Activated naive CD4-positive, alpha-beta T cell treated with anti-CD3 and anti-CD28 coated beads, Interleukin-2, amount 50 U/mL, for 24 hours (primary cell): ENCODE measurements at regions not wholly inside any gene's neighbourhood (a gene's known extent, or its start where the extent isn't known, plus 50 kb on each side); places are given as distances from the start of the nearest gene placed in this dataset.
"Not testable (repeated sequence)": the region's sequence is repeated elsewhere in the genome, so short reads cannot be mapped to it uniquely, and the experiment has no call there.

ENCODE experiments used
- H3K27ac Mint-ChIP-seq: one replicate; pipeline ENCODE4 v1.8.0; 2021; ENCODE audit warnings: mild to moderate bottlenecking, mixed read lengths
- H3K27me3 Mint-ChIP-seq: one replicate; pipeline ENCODE4 v1.8.0; 2021; ENCODE audit warnings: mixed read lengths
- H3K36me3 Mint-ChIP-seq: one replicate; pipeline ENCODE4 v1.8.0; 2021; ENCODE audit warnings: mixed read lengths
- H3K4me1 Mint-ChIP-seq: one replicate; pipeline ENCODE4 v1.8.0; 2021; ENCODE audit warnings: mixed read lengths
- H3K4me3 Mint-ChIP-seq: one replicate; pipeline ENCODE4 v1.8.0; 2021; ENCODE audit warnings: mild to moderate bottlenecking, mixed read lengths
- H3K9me3 Mint-ChIP-seq: one replicate; pipeline ENCODE4 v1.8.0; 2021; ENCODE audit warnings: mixed read lengths

- H3K4me1 Mint-ChIP-seq, result no peaks in the 10 kb centered on the region
- no peak overlapping the region for H3K4me3 Mint-ChIP-seq
- H3K27ac Mint-ChIP-seq, result no peak overlapping the region
- no peaks in the 10 kb centered on the region for H3K36me3 Mint-ChIP-seq
- H3K9me3 Mint-ChIP-seq, result no peaks in the 10 kb centered on the region
- H3K27me3 Mint-ChIP-seq, result no peaks in the 10 kb centered on the region
These were observed 518.3 kb upstream of the AGA start for GRCh38 chr4:177960566-177960965.

GRCh38 chr4:177961761-177962380 lies 519.6 kb upstream of the AGA start:
- Mint-ChIP-seq H3K9me3 (no peaks in the 10 kb centered on the region), H3K4me1 (no peaks in the 10 kb centered on the region)

GRCh38 chr4:177964061-177964460 lies 521.8 kb upstream of the AGA start:
- H3K4me1 Mint-ChIP-seq, result no peaks in the 10 kb centered on the region
- no peaks in the 10 kb centered on the region for H3K36me3 Mint-ChIP-seq
- no peaks in the 10 kb centered on the region for H3K9me3 Mint-ChIP-seq
- no peak overlapping the region for H3K4me3 Mint-ChIP-seq
- H3K27ac Mint-ChIP-seq, result no peak overlapping the region
- H3K27me3 Mint-ChIP-seq, result no peaks in the 10 kb centered on the region

More at GRCh38 chr4:177961761-177962380, 519.6 kb upstream of the AGA start:
- H3K27ac Mint-ChIP-seq, result no peak overlapping the region
- no peak overlapping the region for H3K4me3 Mint-ChIP-seq
- no peaks in the 10 kb centered on the region for H3K36me3 Mint-ChIP-seq
- no peaks in the 10 kb centered on the region for H3K27me3 Mint-ChIP-seq

- Mint-ChIP-seq H3K27ac (no peak overlapping the region), H3K4me1 (no peaks in the 10 kb centered on the region), H3K9me3 (no peaks in the 10 kb centered on the region), H3K27me3 (no peaks in the 10 kb centered on the region), H3K4me3 (no peak overlapping the region), H3K36me3 (no peaks in the 10 kb centered on the region)
These were observed 522.5 kb upstream of the AGA start for GRCh38 chr4:177964693-177965168.

- H3K4me3 Mint-ChIP-seq, result no peak overlapping the region
- no peaks in the 10 kb centered on the region for H3K36me3 Mint-ChIP-seq
- H3K27me3 Mint-ChIP-seq, result no peaks in the 10 kb centered on the region
These were observed 525.1 kb upstream of the AGA start for GRCh38 chr4:177967328-177967727.

GRCh38 chr4:177968817-177969442 lies 526.7 kb upstream of the AGA start:
- Mint-ChIP-seq H3K9me3 (no peaks in the 10 kb centered on the region), H3K4me1 (no peaks in the 10 kb centered on the region), H3K27ac (no peak overlapping the region), H3K27me3 (no peaks in the 10 kb centered on the region), H3K36me3 (no peaks in the 10 kb centered on the region), H3K4me3 (no peak overlapping the region)

More at GRCh38 chr4:177967328-177967727, 525.1 kb upstream of the AGA start:
- no peak overlapping the region for H3K27ac Mint-ChIP-seq
- no peaks in the 10 kb centered on the region for H3K4me1 Mint-ChIP-seq
- no peaks in the 10 kb centered on the region for H3K9me3 Mint-ChIP-seq

GRCh38 chr4:177974461-177974860 lies 532.2 kb upstream of the AGA start:
- H3K27me3 Mint-ChIP-seq, result no peaks in the 10 kb centered on the region
- no peak overlapping the region for H3K4me3 Mint-ChIP-seq
- no peaks in the 10 kb centered on the region for H3K4me1 Mint-ChIP-seq
- no peaks in the 10 kb centered on the region for H3K36me3 Mint-ChIP-seq
- H3K9me3 Mint-ChIP-seq, result no peaks in the 10 kb centered on the region
- no peak overlapping the region for H3K27ac Mint-ChIP-seq

- no peaks in the 10 kb centered on the region for H3K9me3 Mint-ChIP-seq
- no peaks in the 10 kb centered on the region for H3K36me3 Mint-ChIP-seq
These were observed 533.2 kb upstream of the AGA start for GRCh38 chr4:177975315-177975987.

GRCh38 chr4:177986236-177986635 lies 544.0 kb upstream of the AGA start:
- Mint-ChIP-seq H3K9me3 (no peaks in the 10 kb centered on the region), H3K36me3 (no peaks in the 10 kb centered on the region), H3K4me1 (no peaks in the 10 kb centered on the region), H3K4me3 (no peak overlapping the region), H3K27me3 (no peaks in the 10 kb centered on the region), H3K27ac (no peak overlapping the region)

More at GRCh38 chr4:177975315-177975987, 533.2 kb upstream of the AGA start:
- Mint-ChIP-seq H3K4me3 (no peak overlapping the region), H3K27me3 (no peaks in the 10 kb centered on the region), H3K4me1 (no peaks in the 10 kb centered on the region), H3K27ac (no peak overlapping the region)

- H3K27me3 Mint-ChIP-seq, result no peaks in the 10 kb centered on the region
- H3K4me1 Mint-ChIP-seq, result no peaks in the 10 kb centered on the region
- H3K9me3 Mint-ChIP-seq, result no peaks in the 10 kb centered on the region
- no peak overlapping the region for H3K27ac Mint-ChIP-seq
- H3K36me3 Mint-ChIP-seq, result no peaks in the 10 kb centered on the region
- H3K4me3 Mint-ChIP-seq, result no peak overlapping the region
These were observed 545.7 kb upstream of the AGA start for GRCh38 chr4:177987896-177988295.

- Mint-ChIP-seq H3K9me3 (no peaks in the 10 kb centered on the region), H3K4me3 (no peak overlapping the region), H3K27ac (no peak overlapping the region), H3K4me1 (no peaks in the 10 kb centered on the region), H3K27me3 (no peaks in the 10 kb centered on the region), H3K36me3 (no peaks in the 10 kb centered on the region)
These were observed 547.4 kb upstream of the AGA start for GRCh38 chr4:177989503-177990201.

- H3K4me1 Mint-ChIP-seq, result no peaks in the 10 kb centered on the region
These were observed 560.9 kb upstream of the AGA start for GRCh38 chr4:178003098-178003657.

GRCh38 chr4:178010596-178010995 lies 568.4 kb upstream of the AGA start:
- H3K27ac Mint-ChIP-seq, result no peak overlapping the region
- no peaks in the 10 kb centered on the region for H3K27me3 Mint-ChIP-seq
- H3K4me1 Mint-ChIP-seq, result no peaks in the 10 kb centered on the region
- no peak overlapping the region for H3K4me3 Mint-ChIP-seq
- peaks cover 6% of the 10 kb centered on the region for H3K9me3 Mint-ChIP-seq
- H3K36me3 Mint-ChIP-seq, result no peaks in the 10 kb centered on the region

More at GRCh38 chr4:178003098-178003657, 560.9 kb upstream of the AGA start:
- Mint-ChIP-seq H3K36me3 (no peaks in the 10 kb centered on the region), H3K9me3 (peaks cover 4% of the 10 kb centered on the region), H3K27me3 (no peaks in the 10 kb centered on the region), H3K4me3 (no peak overlapping the region), H3K27ac (no peak overlapping the region)

- not testable (repeated sequence) for H3K4me3 Mint-ChIP-seq, H3K27me3 Mint-ChIP-seq, H3K4me1 Mint-ChIP-seq, H3K36me3 Mint-ChIP-seq, H3K9me3 Mint-ChIP-seq, H3K27ac Mint-ChIP-seq
These were observed 572.8 kb upstream of the AGA start for GRCh38 chr4:178015046-178015445.

GRCh38 chr4:178026999-178027398 lies 584.8 kb upstream of the AGA start:
- Mint-ChIP-seq H3K36me3 (no peaks in the 10 kb centered on the region), H3K27me3 (no peaks in the 10 kb centered on the region), H3K4me3 (no peak overlapping the region), H3K4me1 (no peaks in the 10 kb centered on the region), H3K27ac (no peak overlapping the region), H3K9me3 (peaks cover 6% of the 10 kb centered on the region)
